SK-N-SH treated with all-trans-retinoic acid at 6 μM for 48 hours (cell line): ENCODE measurements at regions not wholly inside any gene's neighbourhood (a gene's known extent, or its start where the extent isn't known, plus 50 kb on each side); places are given as distances from the start of the nearest gene placed in this dataset.

ENCODE experiments used
- ATAC-seq: fragments of 200-7000 bp; cut with Tn5 transposase; 3 replicates; pipeline ENCODE4 v1.9.1; 2020; ENCODE audit warnings: mild to moderate bottlenecking, moderate library complexity
- ARNTL ChIP-seq: fragments of 450-650 bp; formaldehyde crosslinking; IDR thresholded peaks from 2 replicates; pipeline ENCODE4 v1.5.0; 2020; ENCODE audit warnings: low read depth, mild to moderate bottlenecking, moderate library complexity, borderline replicate concordance
- BACH2 ChIP-seq: fragments of 250-450 bp; sonication (Bioruptor Pico); IDR thresholded peaks from 2 replicates; pipeline ENCODE4 v1.9.0; 2021; ENCODE audit warnings: mild to moderate bottlenecking, borderline replicate concordance
- CSDC2 ChIP-seq: fragments of 250-450 bp; sonication (Bioruptor Pico); IDR thresholded peaks from 2 replicates; pipeline ENCODE4 v1.5.0; 2020; ENCODE audit warnings: mild to moderate bottlenecking, moderate library complexity
- ESRRG ChIP-seq: fragments of 250-450 bp; sonication (Bioruptor Pico); IDR thresholded peaks from 2 replicates; pipeline ENCODE4 v1.6.1; 2021; ENCODE audit warnings: mild to moderate bottlenecking
- GLIS3 ChIP-seq: fragments of 250-450 bp; sonication (Bioruptor Pico); IDR thresholded peaks from 2 replicates; pipeline ENCODE4 v1.5.0; 2020; ENCODE audit warnings: mild to moderate bottlenecking, moderate library complexity
- ISL1 ChIP-seq: fragments of 250-450 bp; sonication (Bioruptor Pico); IDR thresholded peaks from 2 replicates; pipeline ENCODE4 v2.1.2; 2022; ENCODE audit warnings: mild to moderate bottlenecking, moderate library complexity
- PPARA ChIP-seq: fragments of 250-450 bp; sonication (Bioruptor Pico); IDR thresholded peaks from 2 replicates; pipeline ENCODE4 v1.5.0; 2020; ENCODE audit warnings: mild to moderate bottlenecking, borderline replicate concordance
- RARB ChIP-seq: fragments of 250-450 bp; sonication (Bioruptor Pico); IDR thresholded peaks from 2 replicates; pipeline ENCODE4 v1.8.0; 2021; ENCODE audit warnings: mild to moderate bottlenecking, moderate library complexity
- SNAI2 ChIP-seq: fragments of 250-450 bp; sonication (Bioruptor Pico); IDR thresholded peaks from 2 replicates; pipeline ENCODE4 v1.5.0; 2020; ENCODE audit warnings: mild to moderate bottlenecking, moderate library complexity
- TCF4 ChIP-seq: fragments of 250-450 bp; sonication (Bioruptor Pico); IDR thresholded peaks from 2 replicates; pipeline ENCODE4 v1.8.0; 2021; ENCODE audit warnings: mild to moderate bottlenecking, moderate library complexity, borderline replicate concordance
- TOX ChIP-seq: fragments of 250-450 bp; sonication (Bioruptor Pico); IDR thresholded peaks from 2 replicates; pipeline ENCODE4 v1.8.0; 2021; ENCODE audit warnings: mild to moderate bottlenecking, moderate library complexity, borderline replicate concordance
- ZC3H10 ChIP-seq: fragments of 250-450 bp; sonication (Bioruptor Pico); IDR thresholded peaks from 2 replicates; pipeline ENCODE4 v1.5.1; 2021; ENCODE audit warnings: mild to moderate bottlenecking, moderate library complexity
- ZFP3 ChIP-seq: fragments of 250-450 bp; sonication (Bioruptor Pico); IDR thresholded peaks from 2 replicates; pipeline ENCODE4 v1.5.0; 2020; ENCODE audit warnings: mild to moderate bottlenecking, moderate library complexity
- ZFP30 ChIP-seq: fragments of 450-650 bp; formaldehyde crosslinking; IDR thresholded peaks from 2 replicates; pipeline ENCODE4 v1.5.0; 2022; ENCODE audit warnings: mild to moderate bottlenecking, moderate library complexity
- ZNF70 ChIP-seq: fragments of 450-650 bp; formaldehyde crosslinking; IDR thresholded peaks from 2 replicates; pipeline ENCODE4 v1.5.0; 2020; ENCODE audit warnings: mild to moderate bottlenecking, moderate library complexity
- ZNF8 ChIP-seq: fragments of 450-650 bp; formaldehyde crosslinking; IDR thresholded peaks from 2 replicates; pipeline ENCODE4 v1.5.0; 2020; ENCODE audit warnings: mild to moderate bottlenecking, moderate library complexity
- TF ChIP-seq, protein P1 (sequence below): fragments of 250-450 bp; sonication (Bioruptor Pico); IDR thresholded peaks from 2 replicates; pipeline ENCODE4 v1.5.0; 2020; ENCODE audit warnings: mild to moderate bottlenecking, moderate library complexity
- TF ChIP-seq, protein P2 (sequence below): fragments of 250-450 bp; sonication (Bioruptor Pico); IDR thresholded peaks from 2 replicates; pipeline ENCODE4 v1.5.1; 2020; ENCODE audit warnings: low read depth, mild to moderate bottlenecking, moderate library complexity
- TF ChIP-seq, protein P3 (sequence below): fragments of 250-450 bp; sonication (Bioruptor Pico); IDR thresholded peaks from 2 replicates; pipeline ENCODE4 v1.8.0; 2021; ENCODE audit warnings: low read depth, mild to moderate bottlenecking, moderate library complexity, borderline replicate concordance
- TF ChIP-seq, protein P4 (sequence below): fragments of 250-450 bp; sonication (Bioruptor Pico); IDR thresholded peaks from 2 replicates; pipeline ENCODE4 v1.5.1; 2021; ENCODE audit warnings: mild to moderate bottlenecking, moderate library complexity

DNA sequence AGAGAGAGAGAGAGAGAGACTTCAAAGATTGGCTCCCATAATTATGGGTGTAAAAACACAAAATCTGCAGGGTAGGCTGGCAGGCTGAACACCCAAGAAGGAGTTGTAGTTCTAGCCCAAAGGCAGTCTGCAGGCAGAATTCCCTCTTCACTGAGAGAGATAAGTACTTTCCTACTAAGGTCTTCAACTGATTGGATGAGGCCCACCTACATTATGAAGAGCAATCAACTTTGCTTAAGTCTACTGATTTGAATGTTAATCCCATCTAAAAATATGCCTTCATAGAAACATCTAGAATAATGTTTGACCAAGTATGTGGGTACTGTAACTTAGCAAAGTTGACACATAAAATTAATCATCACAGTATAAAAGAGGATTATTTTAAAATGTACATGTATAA, 949.7 kb downstream of the HACE1 start (continued):
- TF ChIP-seq, protein P1, sequence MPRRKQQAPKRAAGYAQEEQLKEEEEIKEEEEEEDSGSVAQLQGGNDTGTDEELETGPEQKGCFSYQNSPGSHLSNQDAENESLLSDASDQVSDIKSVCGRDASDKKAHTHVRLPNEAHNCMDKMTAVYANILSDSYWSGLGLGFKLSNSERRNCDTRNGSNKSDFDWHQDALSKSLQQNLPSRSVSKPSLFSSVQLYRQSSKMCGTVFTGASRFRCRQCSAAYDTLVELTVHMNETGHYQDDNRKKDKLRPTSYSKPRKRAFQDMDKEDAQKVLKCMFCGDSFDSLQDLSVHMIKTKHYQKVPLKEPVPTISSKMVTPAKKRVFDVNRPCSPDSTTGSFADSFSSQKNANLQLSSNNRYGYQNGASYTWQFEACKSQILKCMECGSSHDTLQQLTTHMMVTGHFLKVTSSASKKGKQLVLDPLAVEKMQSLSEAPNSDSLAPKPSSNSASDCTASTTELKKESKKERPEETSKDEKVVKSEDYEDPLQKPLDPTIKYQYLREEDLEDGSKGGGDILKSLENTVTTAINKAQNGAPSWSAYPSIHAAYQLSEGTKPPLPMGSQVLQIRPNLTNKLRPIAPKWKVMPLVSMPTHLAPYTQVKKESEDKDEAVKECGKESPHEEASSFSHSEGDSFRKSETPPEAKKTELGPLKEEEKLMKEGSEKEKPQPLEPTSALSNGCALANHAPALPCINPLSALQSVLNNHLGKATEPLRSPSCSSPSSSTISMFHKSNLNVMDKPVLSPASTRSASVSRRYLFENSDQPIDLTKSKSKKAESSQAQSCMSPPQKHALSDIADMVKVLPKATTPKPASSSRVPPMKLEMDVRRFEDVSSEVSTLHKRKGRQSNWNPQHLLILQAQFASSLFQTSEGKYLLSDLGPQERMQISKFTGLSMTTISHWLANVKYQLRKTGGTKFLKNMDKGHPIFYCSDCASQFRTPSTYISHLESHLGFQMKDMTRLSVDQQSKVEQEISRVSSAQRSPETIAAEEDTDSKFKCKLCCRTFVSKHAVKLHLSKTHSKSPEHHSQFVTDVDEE (CRISPR knock-in tag) = no peak
- TF ChIP-seq ZNF8 (CRISPR knock-in tag) (no peak), BACH2 (CRISPR knock-in tag) (no peak), ZFP30 (CRISPR knock-in tag) (no peak)

DNA sequence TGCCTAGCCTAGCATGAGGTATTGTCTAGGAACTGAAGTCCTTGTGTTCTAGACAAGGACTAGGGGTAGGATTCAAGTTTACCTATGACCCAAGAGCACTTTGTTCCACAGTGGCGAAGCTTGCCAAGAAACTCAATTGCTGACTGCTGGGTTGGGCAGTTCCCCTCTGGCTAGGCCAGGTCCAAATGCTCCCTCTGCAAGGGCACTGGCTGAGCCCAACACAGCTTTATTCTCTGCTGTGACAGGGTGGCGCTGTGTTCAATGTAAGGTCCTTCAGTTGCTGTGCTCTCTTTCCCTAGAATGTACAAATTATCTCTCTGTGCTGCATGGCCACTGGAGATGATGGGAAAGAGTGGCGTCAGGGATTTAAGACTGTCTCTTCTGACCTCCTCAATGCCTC, 950.8 kb downstream of the HACE1 start:
- no peak for TF ChIP-seq ARNTL (CRISPR knock-in tag)
- ATAC-seq = no peak

DNA sequence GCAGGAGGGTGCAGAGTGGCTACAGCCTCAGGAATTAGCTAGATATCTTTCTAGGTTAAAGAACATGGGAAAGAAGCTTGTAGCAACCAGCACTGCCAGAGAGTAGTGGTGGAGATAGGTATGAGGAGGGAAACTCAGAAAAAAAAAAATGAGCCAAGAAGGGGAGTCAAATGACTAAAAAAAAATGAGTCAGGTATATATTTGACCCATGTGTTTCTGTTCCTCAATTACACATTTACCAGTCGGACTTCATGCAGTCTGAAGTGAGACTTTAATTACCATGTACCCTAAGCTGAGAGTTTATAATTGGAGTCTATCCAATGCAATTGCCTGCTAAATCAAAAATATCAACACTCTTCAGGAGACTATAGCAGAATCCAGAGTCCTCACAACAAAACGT, 964.6 kb downstream of the HACE1 start:
- no peak for TF ChIP-seq TOX (CRISPR knock-in tag)
- TF ChIP-seq, all 23 proteins: peak for 0
- no peak for ATAC-seq

DNA sequence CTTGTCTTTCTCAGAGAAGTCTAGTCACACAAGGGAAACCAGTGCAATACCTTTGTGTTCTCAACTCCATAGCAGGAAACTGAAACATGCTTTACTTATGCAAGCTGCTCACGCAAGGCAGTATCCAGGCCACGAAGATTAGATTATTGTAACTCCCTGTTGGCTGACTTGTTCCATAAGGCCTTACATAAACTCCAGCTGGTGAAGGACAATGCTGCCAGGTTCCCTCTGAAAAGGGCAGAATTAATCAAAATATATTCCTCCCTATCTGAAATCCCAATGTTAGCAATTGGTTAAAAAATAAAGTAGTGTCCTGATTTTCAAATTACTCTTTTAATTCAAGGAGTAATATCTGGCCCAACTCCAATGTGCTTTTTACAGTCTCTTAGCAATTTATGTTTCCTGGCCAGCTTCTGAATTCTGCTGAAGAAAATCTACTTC, 966.6 kb downstream of the HACE1 start:
- ATAC-seq = no peak
- 0 out of 2 replicates have a peak, but pooled peaks have one; percentile 29 for TF ChIP-seq CSDC2 (CRISPR knock-in tag)
- 0 out of 2 replicates have a peak, but pooled peaks have one; percentile 24 for TF ChIP-seq ZNF8 (CRISPR knock-in tag)
- TF ChIP-seq ZFP3 (CRISPR knock-in tag) = peak; percentile 43; the same call in 1 of the 2 replicates
- TF ChIP-seq ISL1 (CRISPR knock-in tag) = peak; percentile 82
- TF ChIP-seq, protein P2, sequence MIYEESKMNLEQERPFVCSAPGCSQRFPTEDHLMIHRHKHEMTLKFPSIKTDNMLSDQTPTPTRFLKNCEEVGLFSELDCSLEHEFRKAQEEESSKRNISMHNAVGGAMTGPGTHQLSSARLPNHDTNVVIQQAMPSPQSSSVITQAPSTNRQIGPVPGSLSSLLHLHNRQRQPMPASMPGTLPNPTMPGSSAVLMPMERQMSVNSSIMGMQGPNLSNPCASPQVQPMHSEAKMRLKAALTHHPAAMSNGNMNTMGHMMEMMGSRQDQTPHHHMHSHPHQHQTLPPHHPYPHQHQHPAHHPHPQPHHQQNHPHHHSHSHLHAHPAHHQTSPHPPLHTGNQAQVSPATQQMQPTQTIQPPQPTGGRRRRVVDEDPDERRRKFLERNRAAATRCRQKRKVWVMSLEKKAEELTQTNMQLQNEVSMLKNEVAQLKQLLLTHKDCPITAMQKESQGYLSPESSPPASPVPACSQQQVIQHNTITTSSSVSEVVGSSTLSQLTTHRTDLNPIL (CRISPR knock-in tag) = 0 out of 2 replicates have a peak, but pooled peaks have one; percentile 20
- TF ChIP-seq ARNTL (CRISPR knock-in tag) = no peak
- TF ChIP-seq GLIS3 (CRISPR knock-in tag) = 0 out of 2 replicates have a peak, but pooled peaks have one; percentile 3
- TF ChIP-seq, protein P3, sequence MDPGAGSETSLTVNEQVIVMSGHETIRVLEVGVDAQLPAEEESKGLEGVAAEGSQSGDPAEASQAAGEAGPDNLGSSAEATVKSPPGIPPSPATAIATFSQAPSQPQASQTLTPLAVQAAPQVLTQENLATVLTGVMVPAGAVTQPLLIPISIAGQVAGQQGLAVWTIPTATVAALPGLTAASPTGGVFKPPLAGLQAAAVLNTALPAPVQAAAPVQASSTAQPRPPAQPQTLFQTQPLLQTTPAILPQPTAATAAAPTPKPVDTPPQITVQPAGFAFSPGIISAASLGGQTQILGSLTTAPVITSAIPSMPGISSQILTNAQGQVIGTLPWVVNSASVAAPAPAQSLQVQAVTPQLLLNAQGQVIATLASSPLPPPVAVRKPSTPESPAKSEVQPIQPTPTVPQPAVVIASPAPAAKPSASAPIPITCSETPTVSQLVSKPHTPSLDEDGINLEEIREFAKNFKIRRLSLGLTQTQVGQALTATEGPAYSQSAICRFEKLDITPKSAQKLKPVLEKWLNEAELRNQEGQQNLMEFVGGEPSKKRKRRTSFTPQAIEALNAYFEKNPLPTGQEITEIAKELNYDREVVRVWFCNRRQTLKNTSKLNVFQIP (CRISPR knock-in tag) = no peak
- TF ChIP-seq SNAI2 (CRISPR knock-in tag) = peak; percentile 66; the same call in 1 of the 2 replicates
- peak; percentile 20; the same call in 1 of the 2 replicates for TF ChIP-seq PPARA
- TF ChIP-seq TCF4 (CRISPR knock-in tag) = peak; percentile 82

DNA sequence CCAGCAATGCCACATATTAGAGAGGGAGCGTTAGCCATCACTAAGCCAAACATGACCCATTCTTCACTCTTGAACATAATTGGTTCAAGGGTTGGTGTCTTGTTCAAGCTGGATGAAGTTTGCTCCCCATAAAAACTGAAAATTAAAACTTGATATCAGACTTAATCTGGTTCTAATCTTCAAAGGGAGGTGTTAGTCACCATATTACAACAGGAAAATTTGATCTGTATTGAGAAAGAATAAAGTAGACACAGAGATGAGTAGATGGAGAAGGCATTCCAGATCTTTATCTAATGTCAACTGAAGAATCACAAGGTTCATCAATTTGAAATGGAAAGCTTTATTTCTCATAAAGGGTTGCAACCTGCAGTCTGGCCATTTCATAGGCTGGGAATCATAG, 972.8 kb downstream of the HACE1 start:
- ATAC-seq = no peak
- TF ChIP-seq SNAI2 (CRISPR knock-in tag) (no peak), CSDC2 (CRISPR knock-in tag) (no peak), GLIS3 (CRISPR knock-in tag) (no peak), ZC3H10 (CRISPR knock-in tag) (no peak), ARNTL (CRISPR knock-in tag) (no peak), PPARA (no peak), RARB (CRISPR knock-in tag) (no peak), ZNF70 (CRISPR knock-in tag) (no peak), ISL1 (CRISPR knock-in tag) (no peak), ESRRG (CRISPR knock-in tag) (no peak), ZNF8 (CRISPR knock-in tag) (no peak), ZFP3 (CRISPR knock-in tag) (no peak), BACH2 (CRISPR knock-in tag) (no peak)
- TF ChIP-seq, protein P4, sequence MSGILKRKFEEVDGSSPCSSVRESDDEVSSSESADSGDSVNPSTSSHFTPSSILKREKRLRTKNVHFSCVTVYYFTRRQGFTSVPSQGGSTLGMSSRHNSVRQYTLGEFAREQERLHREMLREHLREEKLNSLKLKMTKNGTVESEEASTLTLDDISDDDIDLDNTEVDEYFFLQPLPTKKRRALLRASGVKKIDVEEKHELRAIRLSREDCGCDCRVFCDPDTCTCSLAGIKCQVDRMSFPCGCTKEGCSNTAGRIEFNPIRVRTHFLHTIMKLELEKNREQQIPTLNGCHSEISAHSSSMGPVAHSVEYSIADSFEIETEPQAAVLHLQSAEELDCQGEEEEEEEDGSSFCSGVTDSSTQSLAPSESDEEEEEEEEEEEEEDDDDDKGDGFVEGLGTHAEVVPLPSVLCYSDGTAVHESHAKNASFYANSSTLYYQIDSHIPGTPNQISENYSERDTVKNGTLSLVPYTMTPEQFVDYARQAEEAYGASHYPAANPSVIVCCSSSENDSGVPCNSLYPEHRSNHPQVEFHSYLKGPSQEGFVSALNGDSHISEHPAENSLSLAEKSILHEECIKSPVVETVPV = no peak
- TF ChIP-seq, protein P3 (CRISPR knock-in tag) = no peak
- TF ChIP-seq, protein P2 (CRISPR knock-in tag) = no peak
- TF ChIP-seq, protein P1 (CRISPR knock-in tag) = no peak
